ENCODE measurements at regions not wholly inside any gene's neighbourhood (a gene's known extent, or its start where the extent isn't known, plus 50 kb on each side); places are given as distances from the start of the nearest gene placed in this dataset.

DNA sequence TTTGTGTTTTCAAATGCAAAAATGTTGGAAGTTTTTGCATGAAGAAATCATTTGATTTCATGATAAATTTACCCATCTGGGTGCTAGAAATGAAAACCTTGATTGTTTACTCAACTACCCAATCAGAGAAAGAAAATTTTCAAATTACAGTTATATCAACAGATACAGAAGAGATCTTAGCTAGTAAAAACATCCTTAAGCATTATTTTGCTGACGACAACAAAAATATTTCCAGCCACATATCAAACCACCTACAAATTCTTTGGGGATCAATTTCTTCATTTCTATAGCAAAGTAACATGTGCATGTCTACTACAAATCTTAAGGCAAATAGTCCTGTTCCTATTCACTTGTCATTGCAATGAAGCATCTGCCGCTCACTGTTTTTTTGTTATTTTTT, 530.3 kb downstream of the ZIC1 start:
- no peak for TF ChIP-seq POLR2A (IDR thresholded peaks at IDR 0.05; ENCODE audit: low read depth, low read length)
- no peak for TF ChIP-seq POLR2AphosphoS5 (IDR thresholded peaks at IDR 0.05; ENCODE audit: low read depth, low read length)
- no peak for TF ChIP-seq TAF1 (IDR thresholded peaks at IDR 0.05; ENCODE audit: borderline replicate concordance, low read depth, low read length)
